OCI-LY7 (cell line): ENCODE measurements at regions not wholly inside any gene's neighbourhood (a gene's known extent, or its start where the extent isn't known, plus 50 kb on each side); places are given as distances from the start of the nearest gene placed in this dataset.
A peak's percentile ranks its signal among the peaks of the same experiment; 100 is the strongest.

Experiments
- BruUV-seq: library from RNA; stranded (reverse); fragments of 400-500 nt; replicated peaks from 2 replicates; lab custom pipeline; 2021; lab: Mats Ljungman, UMichigan
- CTCF ChIA-PET: fragments of 300-600 bp; sonication (Branson Sonifier 250); formaldehyde crosslinking; loops from one replicate; lab custom pipeline; 2022; ENCODE audit warnings: antibody characterized with exemption; ENCODE audit not compliant: unreplicated experiment; lab: Charles Lee
- POLR2A ChIA-PET: fragments of 300-600 bp; sonication (Branson Sonifier 250); formaldehyde crosslinking; loops from one replicate; lab custom pipeline; 2022; ENCODE audit warnings: antibody characterized with exemption; lab: Charles Lee
- DNase-seq: peaks from one replicate; pipeline ENCODE4 v3.0.0-alpha.2; 2015; ENCODE audit warnings: low spot score
- H2AFZ ChIP-seq: fragments of 200-600 bp; sonication (generic), shearing (Covaris generic); 2 replicates; pipeline ENCODE4 v1.6.1; 2014; ENCODE audit warnings: mild to moderate bottlenecking, antibody characterized with exemption, low read length, moderate library complexity
- H3K27ac ChIP-seq: fragments of 200-600 bp; sonication (generic); 2 replicates; pipeline ENCODE4 v1.5.1; 2014; ENCODE audit warnings: mixed run types, low read depth, mild to moderate bottlenecking, moderate library complexity, low read length, inconsistent platforms; ENCODE audit not compliant: poor library complexity, severe bottlenecking
- H3K36me3 ChIP-seq: fragments of 200-600 bp; sonication (generic); 2 replicates; pipeline ENCODE4 v1.6.1; 2014; ENCODE audit warnings: mild to moderate bottlenecking, antibody characterized with exemption, low read length, moderate library complexity, mixed read lengths; ENCODE audit not compliant: insufficient read depth
- H3K4me1 ChIP-seq: fragments of 200-600 bp; sonication (generic); 2 replicates; pipeline ENCODE4 v1.5.1; 2014; ENCODE audit warnings: mild to moderate bottlenecking, low read length; ENCODE audit not compliant: insufficient read depth, poor library complexity, severe bottlenecking
- H3K4me2 ChIP-seq: fragments of 200-600 bp; sonication (generic); 2 replicates; pipeline ENCODE4 v1.6.1; 2014; ENCODE audit warnings: mild to moderate bottlenecking, low read length
- H3K4me3 ChIP-seq: fragments of 200-600 bp; sonication (generic); 2 replicates; pipeline ENCODE4 v1.5.1; 2014; ENCODE audit warnings: mild to moderate bottlenecking, low read depth, low read length; ENCODE audit not compliant: poor library complexity, severe bottlenecking
- H3K79me2 ChIP-seq: fragments of 200-600 bp; sonication (generic); 2 replicates; pipeline ENCODE4 v1.6.1; 2016; ENCODE audit warnings: low read depth, mild to moderate bottlenecking, low read length, moderate library complexity, mixed read lengths; ENCODE audit not compliant: insufficient read depth
- H3K9me2 ChIP-seq: fragments of 200-600 bp; sonication (generic); 2 replicates; pipeline ENCODE4 v1.6.1; 2016; ENCODE audit warnings: mild to moderate bottlenecking, low read length, mixed read lengths; ENCODE audit not compliant: insufficient read depth
- H3K9me3 ChIP-seq: fragments of 200-600 bp; sonication (generic); 2 replicates; pipeline ENCODE4 v1.6.1; 2014; ENCODE audit warnings: mild to moderate bottlenecking, mixed run types, low read length, mixed read lengths
- H4K20me1 ChIP-seq: fragments of 200-600 bp; sonication (generic); 2 replicates; pipeline ENCODE4 v1.6.1; 2014; ENCODE audit warnings: mild to moderate bottlenecking, antibody characterized with exemption, low read length, moderate library complexity, mixed read lengths; ENCODE audit not compliant: insufficient read depth
- CTCF ChIP-seq: fragments of 200-600 bp; sonication (generic); conservative IDR thresholded peaks from 2 replicates; pipeline ENCODE4 v1.5.1; 2014; ENCODE audit warnings: mild to moderate bottlenecking, antibody characterized with exemption, low read length, moderate library complexity, mixed read lengths
- EZH2phosphoT487 ChIP-seq: fragments of 200-600 bp; sonication (generic); IDR thresholded peaks from 2 replicates; pipeline ENCODE4 v1.6.1; 2018; ENCODE audit warnings: low read depth, borderline replicate concordance, mild to moderate bottlenecking, mixed run types, antibody characterized with exemption, low read length, moderate library complexity, mixed read lengths
- intact Hi-C: fragments of 100-400 bp; cut with micrococcal nuclease; formaldehyde crosslinking; loops from one replicate; pipeline ENCODE4 v1.10.0; 2022; ENCODE audit not compliant: unreplicated experiment

DNA sequence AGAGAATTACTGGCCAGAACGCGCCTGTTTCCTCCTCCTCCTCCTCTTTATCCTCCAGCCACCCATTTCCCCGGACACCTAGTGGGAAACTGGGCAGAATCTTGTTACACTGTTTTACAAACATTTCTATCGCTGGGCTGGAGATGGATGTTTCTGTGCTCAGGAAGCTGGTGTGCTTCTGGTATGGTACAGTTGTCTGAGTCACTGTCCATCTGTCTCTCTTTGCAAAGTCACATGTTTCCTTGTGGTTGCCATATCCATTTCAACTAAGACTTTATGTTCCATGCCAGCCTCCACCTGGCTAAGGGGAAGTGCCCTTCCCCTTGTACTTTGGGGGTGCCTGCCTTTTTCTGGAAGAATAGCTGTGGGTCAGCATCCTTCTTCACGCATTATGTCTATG is 52.9 kb upstream of the SLC22A16 start:
- H3K9me2 ChIP-seq = no peaks in the 10 kb centered on the region
- ChIA-PET CTCF (no interaction called here), POLR2A (no interaction called here)
- H3K4me2 ChIP-seq = no peak overlapping the region
- no peak overlapping the region for H3K27ac ChIP-seq
- TF ChIP-seq EZH2phosphoT487 = no peak
- no peak for TF ChIP-seq CTCF
- H3K9me3 ChIP-seq = no peaks in the 10 kb centered on the region
- no peaks in the 10 kb centered on the region for H4K20me1 ChIP-seq
- no peaks in the 10 kb centered on the region for H3K36me3 ChIP-seq
- no peak for DNase-seq
- no peaks in the 10 kb centered on the region for H3K79me2 ChIP-seq
- intact Hi-C loops = loop anchor here (2.0 to 5.0 kb wide), 2 partner anchors 469 to 683 kb away; no protein-coding TSS in a partner anchor
- no peaks in the 10 kb centered on the region for H3K4me1 ChIP-seq
- no peak overlapping the region for H3K4me3 ChIP-seq
- no peak overlapping the region for H2AFZ ChIP-seq
- BruUV-seq = no TSS peak

GRCh38 chr6:110528930-110529325 is 52.5 kb upstream of the SLC22A16 start:
- DNase-seq = no peak
- Histone ChIP-seq H3K79me2 (no peaks in the 10 kb centered on the region), H3K36me3 (no peaks in the 10 kb centered on the region), H3K4me1 (no peaks in the 10 kb centered on the region), H3K27ac (no peak overlapping the region), H3K9me3 (no peaks in the 10 kb centered on the region), H3K4me3 (no peak overlapping the region), H3K9me2 (no peaks in the 10 kb centered on the region), H2AFZ (no peak overlapping the region), H3K4me2 (no peak overlapping the region), H4K20me1 (no peaks in the 10 kb centered on the region)
- POLR2A ChIA-PET = interaction anchor here (0.7 kb wide), 1 partner anchor 453 kb away, joined by 3 read pairs; the partner anchor contains the start of gene RPF2
- TF ChIP-seq CTCF (no peak), EZH2phosphoT487 (no peak)
- BruUV-seq = no TSS peak
- intact Hi-C loops = loop anchor here (1.0 to 5.0 kb wide), 4 partner anchors 153 to 683 kb away; no protein-coding TSS in a partner anchor
- CTCF ChIA-PET = no interaction called here

- H3K9me3 ChIP-seq = no peaks in the 10 kb centered on the region
- H3K27ac ChIP-seq = no peak overlapping the region
- POLR2A ChIA-PET = interaction anchor here (0.6 to 0.7 kb wide), 2 partner anchors 454 to 515 kb away, joined by 3 to 4 read pairs; partner anchors contain the start of gene RPF2
- no peaks in the 10 kb centered on the region for H4K20me1 ChIP-seq
- H3K4me2 ChIP-seq = no peak overlapping the region
- no peaks in the 10 kb centered on the region for H3K36me3 ChIP-seq
- no peak overlapping the region for H2AFZ ChIP-seq
- H3K79me2 ChIP-seq = no peaks in the 10 kb centered on the region
- H3K4me3 ChIP-seq = no peak overlapping the region
- BruUV-seq = no TSS peak
- DNase-seq = peak; percentile 69
- intact Hi-C loops = loop anchor here (1.0 to 5.0 kb wide), 4 partner anchors 154 to 684 kb away; no protein-coding TSS in a partner anchor
- no peaks in the 10 kb centered on the region for H3K9me2 ChIP-seq
- peak; percentile 95 for TF ChIP-seq CTCF
- TF ChIP-seq EZH2phosphoT487 = no peak
- H3K4me1 ChIP-seq = no peaks in the 10 kb centered on the region
- CTCF ChIA-PET = no interaction called here
These were observed 51.9 kb upstream of the SLC22A16 start for GRCh38 chr6:110528101-110528929.
